NCI-H2081 treated with DMSO at 0.1 percent for 48 hours (cell line): ENCODE measurements at regions not wholly inside any gene's neighbourhood (a gene's known extent, or its start where the extent isn't known, plus 50 kb on each side); places are given as distances from the start of the nearest gene placed in this dataset.
"Not testable (repeated sequence)": the region's sequence is repeated elsewhere in the genome, so short reads cannot be mapped to it uniquely, and the experiment has no call there.

Experiments used
- DNase-seq: peaks from one replicate; lab custom pipeline; 2025; lab: John Stamatoyannopoulos, UW

GRCh38 chr2:121818546-121818945 lies 63.1 kb downstream of the TSN start:
- no peak for DNase-seq

- no peak for DNase-seq
These were observed 64.4 kb downstream of the TSN start for GRCh38 chr2:121819846-121820245.

GRCh38 chr2:121821476-121822158 lies 66.2 kb downstream of the TSN start:
- DNase-seq = no peak

GRCh38 chr2:121824264-121824663 lies 68.8 kb downstream of the TSN start:
- DNase-seq = no peak

GRCh38 chr2:121825003-121825950 lies 69.8 kb downstream of the TSN start:
- DNase-seq = peak; percentile 39

- no peak for DNase-seq
These were observed 70.6 kb downstream of the TSN start for GRCh38 chr2:121826036-121826435.

- no peak for DNase-seq
These were observed 72.9 kb downstream of the TSN start for GRCh38 chr2:121828281-121828731.

GRCh38 chr2:121830809-121831208 lies 75.4 kb downstream of the TSN start:
- no peak for DNase-seq

GRCh38 chr2:121831841-121832240 lies 76.4 kb downstream of the TSN start:
- no peak for DNase-seq

GRCh38 chr2:121832412-121833357 lies 77.2 kb downstream of the TSN start:
- no peak for DNase-seq

- no peak for DNase-seq
These were observed 77.9 kb downstream of the TSN start for GRCh38 chr2:121833358-121833723.

GRCh38 chr2:121836611-121837010 lies 81.2 kb downstream of the TSN start:
- DNase-seq = no peak

GRCh38 chr2:121837591-121837990 lies 82.1 kb downstream of the TSN start:
- DNase-seq = no peak

- DNase-seq = no peak
These were observed 83.1 kb downstream of the TSN start for GRCh38 chr2:121838551-121838950.

- no peak for DNase-seq
These were observed 84.1 kb downstream of the TSN start for GRCh38 chr2:121839584-121839983.

- no peak for DNase-seq
These were observed 93.8 kb downstream of the TSN start for GRCh38 chr2:121849236-121849635.

GRCh38 chr2:121853149-121853548 lies 97.7 kb downstream of the TSN start:
- not testable (repeated sequence) for DNase-seq

GRCh38 chr2:121855510-121855909 lies 100.1 kb downstream of the TSN start:
- no peak for DNase-seq

- no peak for DNase-seq
These were observed 100.9 kb downstream of the TSN start for GRCh38 chr2:121856360-121856759.

- no peak for DNase-seq
These were observed 102.9 kb downstream of the TSN start for GRCh38 chr2:121858369-121858768.

- DNase-seq = no peak
These were observed 103.4 kb downstream of the TSN start for GRCh38 chr2:121858847-121859246.
